ENCODE measurements at regions not wholly inside any gene's neighbourhood (a gene's known extent, or its start where the extent isn't known, plus 50 kb on each side); places are given as distances from the start of the nearest gene placed in this dataset.

GRCh38 chr1:118346936-118347335, 161.9 kb upstream of the SPAG17 start:
- DNase-seq (ENCODE audit: low spot score) = no peak

GRCh38 chr1:118340928-118341910, 156.2 kb upstream of the SPAG17 start:
- no peak for DNase-seq (ENCODE audit: low spot score)

- DNase-seq (ENCODE audit: low spot score) = no peak
Measured at GRCh38 chr1:118339400-118340124, 154.5 kb upstream of the SPAG17 start.

GRCh38 chr1:118338936-118339335, 153.9 kb upstream of the SPAG17 start:
- DNase-seq (ENCODE audit: low spot score) = no peak

- no peak for DNase-seq (ENCODE audit: low spot score)
Measured at GRCh38 chr1:118337346-118337745, 152.3 kb upstream of the SPAG17 start.

- DNase-seq (ENCODE audit: low spot score) = peak; percentile 34
Measured at GRCh38 chr1:118335331-118335732, 150.3 kb upstream of the SPAG17 start.

GRCh38 chr1:118334506-118334905, 149.5 kb upstream of the SPAG17 start:
- DNase-seq (ENCODE audit: low spot score) = no peak

- no peak for DNase-seq (ENCODE audit: low spot score)
Measured at GRCh38 chr1:118333601-118334210, 148.7 kb upstream of the SPAG17 start.

- no peak for DNase-seq (ENCODE audit: low spot score)
Measured at GRCh38 chr1:118326960-118327629, 142.1 kb upstream of the SPAG17 start.

- DNase-seq (ENCODE audit: low spot score) = no peak
Measured at GRCh38 chr1:118325550-118326225, 140.7 kb upstream of the SPAG17 start.

- no peak for DNase-seq (ENCODE audit: low spot score)
Measured at GRCh38 chr1:118323246-118323645, 138.2 kb upstream of the SPAG17 start.

GRCh38 chr1:118322331-118322730, 137.3 kb upstream of the SPAG17 start:
- no peak for DNase-seq (ENCODE audit: low spot score)

GRCh38 chr1:118321840-118322239, 136.8 kb upstream of the SPAG17 start:
- no peak for DNase-seq (ENCODE audit: low spot score)

- no peak for DNase-seq (ENCODE audit: low spot score)
Measured at GRCh38 chr1:118317842-118318614, 133.0 kb upstream of the SPAG17 start.

GRCh38 chr1:118306851-118307250, 121.8 kb upstream of the SPAG17 start:
- no peak for DNase-seq (ENCODE audit: low spot score)

GRCh38 chr1:118304722-118305359, 119.8 kb upstream of the SPAG17 start:
- peak; percentile 21 for DNase-seq (ENCODE audit: low spot score)

- no peak for DNase-seq (ENCODE audit: low spot score)
Measured at GRCh38 chr1:118303534-118303933, 118.5 kb upstream of the SPAG17 start.

GRCh38 chr1:118303064-118303463, 118.0 kb upstream of the SPAG17 start:
- DNase-seq (ENCODE audit: low spot score) = no peak

GRCh38 chr1:118302145-118302544, 117.1 kb upstream of the SPAG17 start:
- no peak for DNase-seq (ENCODE audit: low spot score)

- no peak for DNase-seq (ENCODE audit: low spot score)
Measured at GRCh38 chr1:118300808-118301207, 115.8 kb upstream of the SPAG17 start.
